ENCODE measurements at regions not wholly inside any gene's neighbourhood (a gene's known extent, or its start where the extent isn't known, plus 50 kb on each side); places are given as distances from the start of the nearest gene placed in this dataset.
"Not testable (repeated sequence)": the region's sequence is repeated elsewhere in the genome, so short reads cannot be mapped to it uniquely, and the experiment has no call there.

- no peak overlapping the region for H3K4me3 ChIP-seq (ENCODE audit: low read depth in 1 of 2, low read length in 2 of 2)
- no peaks in the 10 kb centered on the region for H3K27me3 ChIP-seq (ENCODE audit: control insufficient read depth in 1 of 2, insufficient read depth in 2 of 2, low read length in 2 of 2)
- no peaks in the 10 kb centered on the region for H3K4me1 ChIP-seq (ENCODE audit: control insufficient read depth in 2 of 2, insufficient read depth in 2 of 2, low read length in 1 of 2)
- no peaks in the 10 kb centered on the region for H3K36me3 ChIP-seq (ENCODE audit: control insufficient read depth in 2 of 2, insufficient read depth in 2 of 2, low read length in 1 of 2)
- WGBS, 2 donors = 68 to 69% methylated on average over 2 of the region's 2 CpGs
- H3K27ac ChIP-seq (ENCODE audit: low read depth in 2 of 2, low read length in 1 of 2) = no peak overlapping the region
- H3K9me3 ChIP-seq (ENCODE audit: control insufficient read depth in 2 of 2, insufficient read depth in 1 of 2, low read depth in 1 of 2, low read length in 1 of 2) = peaks cover 0 to 3% of the 10 kb centered on the region in 2 donors
Measured at GRCh38 chr13:61246351-61246750, 169.3 kb downstream of the PCDH20 start.

- no peak overlapping the region for H3K27ac ChIP-seq (ENCODE audit: low read depth in 2 of 2, low read length in 1 of 2)
- no peak overlapping the region for H3K4me3 ChIP-seq (ENCODE audit: low read depth in 1 of 2, low read length in 2 of 2)
- H3K27me3 ChIP-seq (ENCODE audit: control insufficient read depth in 1 of 2, insufficient read depth in 2 of 2, low read length in 2 of 2) = no peaks in the 10 kb centered on the region
- no peaks in the 10 kb centered on the region for H3K9me3 ChIP-seq (ENCODE audit: control insufficient read depth in 2 of 2, insufficient read depth in 1 of 2, low read depth in 1 of 2, low read length in 1 of 2)
- no peaks in the 10 kb centered on the region for H3K4me1 ChIP-seq (ENCODE audit: control insufficient read depth in 2 of 2, insufficient read depth in 2 of 2, low read length in 1 of 2)
- H3K36me3 ChIP-seq (ENCODE audit: control insufficient read depth in 2 of 2, insufficient read depth in 2 of 2, low read length in 1 of 2) = no peaks in the 10 kb centered on the region
- 46 to 50% methylated on average over 3 of the region's 3 CpGs for WGBS, 2 donors
Measured at GRCh38 chr13:61215601-61216000, 200.0 kb downstream of the PCDH20 start.

- H3K36me3 ChIP-seq (ENCODE audit: control insufficient read depth in 2 of 2, insufficient read depth in 2 of 2, low read length in 1 of 2) = no peaks in the 10 kb centered on the region
- no peak overlapping the region for H3K27ac ChIP-seq (ENCODE audit: low read depth in 2 of 2, low read length in 1 of 2)
- H3K9me3 ChIP-seq (ENCODE audit: control insufficient read depth in 2 of 2, insufficient read depth in 1 of 2, low read depth in 1 of 2, low read length in 1 of 2) = no peaks in the 10 kb centered on the region
- 71 to 73% methylated on average over 3 of the region's 3 CpGs for WGBS, 2 donors
- no peaks in the 10 kb centered on the region for H3K4me1 ChIP-seq (ENCODE audit: control insufficient read depth in 2 of 2, insufficient read depth in 2 of 2, low read length in 1 of 2)
- no peak overlapping the region for H3K4me3 ChIP-seq (ENCODE audit: low read depth in 1 of 2, low read length in 2 of 2)
- H3K27me3 ChIP-seq (ENCODE audit: control insufficient read depth in 1 of 2, insufficient read depth in 2 of 2, low read length in 2 of 2) = no peaks in the 10 kb centered on the region
Measured at GRCh38 chr13:61215116-61215515, 200.5 kb downstream of the PCDH20 start.

GRCh38 chr13:61214551-61214950 is 201.1 kb downstream of the PCDH20 start:
- 47 to 56% methylated on average over 4 of the region's 4 CpGs for WGBS, 2 donors
- no peaks in the 10 kb centered on the region for H3K4me1 ChIP-seq (ENCODE audit: control insufficient read depth in 2 of 2, insufficient read depth in 2 of 2, low read length in 1 of 2)
- H3K4me3 ChIP-seq (ENCODE audit: low read depth in 1 of 2, low read length in 2 of 2) = no peak overlapping the region

GRCh38 chr13:61205898-61206297 is 209.8 kb downstream of the PCDH20 start:
- 89% methylated on average over 11 of the region's 11 CpGs for WGBS, 2 donors
- not testable (repeated sequence) for H3K4me1 ChIP-seq (ENCODE audit: control insufficient read depth in 2 of 2, insufficient read depth in 2 of 2, low read length in 1 of 2); H3K4me3 ChIP-seq (ENCODE audit: low read depth in 1 of 2, low read length in 2 of 2); H3K36me3 ChIP-seq (ENCODE audit: control insufficient read depth in 2 of 2, insufficient read depth in 2 of 2, low read length in 1 of 2); H3K9me3 ChIP-seq (ENCODE audit: control insufficient read depth in 2 of 2, insufficient read depth in 1 of 2, low read depth in 1 of 2, low read length in 1 of 2); H3K27me3 ChIP-seq (ENCODE audit: control insufficient read depth in 1 of 2, insufficient read depth in 2 of 2, low read length in 2 of 2); H3K27ac ChIP-seq (ENCODE audit: low read depth in 2 of 2, low read length in 1 of 2)

More at GRCh38 chr13:61214551-61214950, 201.1 kb downstream of the PCDH20 start:
- H3K27me3 ChIP-seq (ENCODE audit: control insufficient read depth in 1 of 2, insufficient read depth in 2 of 2, low read length in 2 of 2) = no peaks in the 10 kb centered on the region
- no peak overlapping the region for H3K27ac ChIP-seq (ENCODE audit: low read depth in 2 of 2, low read length in 1 of 2)
- no peaks in the 10 kb centered on the region for H3K9me3 ChIP-seq (ENCODE audit: control insufficient read depth in 2 of 2, insufficient read depth in 1 of 2, low read depth in 1 of 2, low read length in 1 of 2)
- H3K36me3 ChIP-seq (ENCODE audit: control insufficient read depth in 2 of 2, insufficient read depth in 2 of 2, low read length in 1 of 2) = no peaks in the 10 kb centered on the region

GRCh38 chr13:61204025-61204424 is 211.6 kb downstream of the PCDH20 start:
- H3K27me3 ChIP-seq (ENCODE audit: control insufficient read depth in 1 of 2, insufficient read depth in 2 of 2, low read length in 2 of 2) = no peaks in the 10 kb centered on the region
- 73 to 86% methylated on average over 1 of the region's 1 CpG for WGBS, 2 donors
- no peak overlapping the region for H3K27ac ChIP-seq (ENCODE audit: low read depth in 2 of 2, low read length in 1 of 2)
- H3K4me1 ChIP-seq (ENCODE audit: control insufficient read depth in 2 of 2, insufficient read depth in 2 of 2, low read length in 1 of 2) = no peaks in the 10 kb centered on the region
- H3K9me3 ChIP-seq (ENCODE audit: control insufficient read depth in 2 of 2, insufficient read depth in 1 of 2, low read depth in 1 of 2, low read length in 1 of 2) = no peaks in the 10 kb centered on the region
- no peaks in the 10 kb centered on the region for H3K36me3 ChIP-seq (ENCODE audit: control insufficient read depth in 2 of 2, insufficient read depth in 2 of 2, low read length in 1 of 2)
- H3K4me3 ChIP-seq (ENCODE audit: low read depth in 1 of 2, low read length in 2 of 2) = no peak overlapping the region

GRCh38 chr13:61202042-61202441 is 213.6 kb downstream of the PCDH20 start:
- Histone ChIP-seq H3K4me1 (ENCODE audit: control insufficient read depth in 2 of 2, insufficient read depth in 2 of 2, low read length in 1 of 2) (no peaks in the 10 kb centered on the region), H3K9me3 (ENCODE audit: control insufficient read depth in 2 of 2, insufficient read depth in 1 of 2, low read depth in 1 of 2, low read length in 1 of 2) (no peaks in the 10 kb centered on the region), H3K27me3 (ENCODE audit: control insufficient read depth in 1 of 2, insufficient read depth in 2 of 2, low read length in 2 of 2) (no peaks in the 10 kb centered on the region), H3K4me3 (ENCODE audit: low read depth in 1 of 2, low read length in 2 of 2) (no peak overlapping the region), H3K36me3 (ENCODE audit: control insufficient read depth in 2 of 2, insufficient read depth in 2 of 2, low read length in 1 of 2) (no peaks in the 10 kb centered on the region), H3K27ac (ENCODE audit: low read depth in 2 of 2, low read length in 1 of 2) (no peak overlapping the region)
- WGBS, 2 donors = 33 to 37% methylated on average over 1 of the region's 1 CpG

GRCh38 chr13:61192826-61193225 is 222.8 kb downstream of the PCDH20 start:
- Histone ChIP-seq H3K27ac (ENCODE audit: low read depth in 2 of 2, low read length in 1 of 2) (no peak overlapping the region), H3K4me1 (ENCODE audit: control insufficient read depth in 2 of 2, insufficient read depth in 2 of 2, low read length in 1 of 2) (no peaks in the 10 kb centered on the region), H3K36me3 (ENCODE audit: control insufficient read depth in 2 of 2, insufficient read depth in 2 of 2, low read length in 1 of 2) (no peaks in the 10 kb centered on the region), H3K27me3 (ENCODE audit: control insufficient read depth in 1 of 2, insufficient read depth in 2 of 2, low read length in 2 of 2) (no peaks in the 10 kb centered on the region), H3K4me3 (ENCODE audit: low read depth in 1 of 2, low read length in 2 of 2) (no peak overlapping the region), H3K9me3 (ENCODE audit: control insufficient read depth in 2 of 2, insufficient read depth in 1 of 2, low read depth in 1 of 2, low read length in 1 of 2) (no peaks in the 10 kb centered on the region)
- 55% methylated on average over 1 of the region's 1 CpG for WGBS, 2 donors

GRCh38 chr13:61188057-61188456 is 227.6 kb downstream of the PCDH20 start:
- Histone ChIP-seq H3K36me3 (ENCODE audit: control insufficient read depth in 2 of 2, insufficient read depth in 2 of 2, low read length in 1 of 2) (no peaks in the 10 kb centered on the region), H3K27ac (ENCODE audit: low read depth in 2 of 2, low read length in 1 of 2) (no peak overlapping the region), H3K9me3 (ENCODE audit: control insufficient read depth in 2 of 2, insufficient read depth in 1 of 2, low read depth in 1 of 2, low read length in 1 of 2) (no peaks in the 10 kb centered on the region), H3K4me1 (ENCODE audit: control insufficient read depth in 2 of 2, insufficient read depth in 2 of 2, low read length in 1 of 2) (no peaks in the 10 kb centered on the region), H3K4me3 (ENCODE audit: low read depth in 1 of 2, low read length in 2 of 2) (no peak overlapping the region), H3K27me3 (ENCODE audit: control insufficient read depth in 1 of 2, insufficient read depth in 2 of 2, low read length in 2 of 2) (no peaks in the 10 kb centered on the region)
- 88 to 92% methylated on average over 2 of the region's 2 CpGs for WGBS, 2 donors

- Histone ChIP-seq H3K4me1 (ENCODE audit: control insufficient read depth in 2 of 2, insufficient read depth in 2 of 2, low read length in 1 of 2) (no peaks in the 10 kb centered on the region), H3K4me3 (ENCODE audit: low read depth in 1 of 2, low read length in 2 of 2) (no peak overlapping the region), H3K9me3 (ENCODE audit: control insufficient read depth in 2 of 2, insufficient read depth in 1 of 2, low read depth in 1 of 2, low read length in 1 of 2) (no peaks in the 10 kb centered on the region), H3K27me3 (ENCODE audit: control insufficient read depth in 1 of 2, insufficient read depth in 2 of 2, low read length in 2 of 2) (no peaks in the 10 kb centered on the region), H3K36me3 (ENCODE audit: control insufficient read depth in 2 of 2, insufficient read depth in 2 of 2, low read length in 1 of 2) (no peaks in the 10 kb centered on the region), H3K27ac (ENCODE audit: low read depth in 2 of 2, low read length in 1 of 2) (no peak overlapping the region)
- 73 to 74% methylated on average over 4 of the region's 4 CpGs for WGBS, 2 donors
Measured at GRCh38 chr13:61187471-61187870, 228.2 kb downstream of the PCDH20 start.
